RWPE2 (cell line): ENCODE measurements at regions not wholly inside any gene's neighbourhood (a gene's known extent, or its start where the extent isn't known, plus 50 kb on each side); places are given as distances from the start of the nearest gene placed in this dataset.

Source experiments
- ATAC-seq: fragments of 200-7000 bp; cut with Tn5 transposase; 3 replicates; pipeline ENCODE4 v1.9.1; 2021; ENCODE audit warnings: low read depth
- DNase-seq: peaks from one replicate; pipeline ENCODE4 v3.0.0-alpha.2; 2020; ENCODE audit warnings: low spot score
- H3K27ac ChIP-seq: fragments of 450-650 bp; 2 replicates; pipeline ENCODE4 v1.5.1; 2017; ENCODE audit warnings: mild to moderate bottlenecking; ENCODE audit not compliant: poor library complexity, severe bottlenecking
- H3K27me3 ChIP-seq: fragments of 250-450 bp; sonication (Bioruptor Pico); 2 replicates; pipeline ENCODE4 v1.5.1; 2021; ENCODE audit warnings: mild to moderate bottlenecking, moderate library complexity; ENCODE audit not compliant: insufficient read depth, poor library complexity, severe bottlenecking
- H3K36me3 ChIP-seq: fragments of 250-450 bp; sonication (Bioruptor Pico); 2 replicates; pipeline ENCODE4 v1.5.1; 2020; ENCODE audit warnings: low read depth, mild to moderate bottlenecking, moderate library complexity
- H3K4me1 ChIP-seq: fragments of 250-450 bp; sonication (Bioruptor Pico); 2 replicates; pipeline ENCODE4 v1.5.1; 2021; ENCODE audit warnings: mild to moderate bottlenecking, moderate library complexity; ENCODE audit not compliant: insufficient read depth, poor library complexity, severe bottlenecking
- H3K4me3 ChIP-seq: fragments of 250-450 bp; sonication (Bioruptor Pico); 2 replicates; pipeline ENCODE4 v1.5.1; 2021; ENCODE audit warnings: mild to moderate bottlenecking, moderate library complexity; ENCODE audit not compliant: severe bottlenecking
- H3K9me3 ChIP-seq: fragments of 250-450 bp; sonication (Bioruptor Pico); 2 replicates; pipeline ENCODE4 v1.5.1; 2021; ENCODE audit warnings: mild to moderate bottlenecking, moderate library complexity; ENCODE audit not compliant: severe bottlenecking
- CTCF ChIP-seq: fragments of 450-650 bp; IDR thresholded peaks from one replicate; pipeline ENCODE4 v1.5.1; 2017; ENCODE audit warnings: mild to moderate bottlenecking, moderate library complexity; ENCODE audit not compliant: poor library complexity, severe bottlenecking

GRCh38 chr3:5270666-5271371 is 83.3 kb downstream of the EDEM1 start:
- DNase-seq (no peak), ATAC-seq (no peak)
- Histone ChIP-seq H3K4me3 (no peak overlapping the region), H3K27ac (no peak overlapping the region), H3K4me1 (no peaks in the 10 kb centered on the region), H3K9me3 (no peaks in the 10 kb centered on the region), H3K27me3 (no peaks in the 10 kb centered on the region), H3K36me3 (no peaks in the 10 kb centered on the region)
- TF ChIP-seq CTCF, result no peak

GRCh38 chr3:5271372-5271683 is 83.8 kb downstream of the EDEM1 start:
- ATAC-seq (no peak), DNase-seq (no peak)
- no peak for TF ChIP-seq CTCF
- Histone ChIP-seq H3K4me1 (no peaks in the 10 kb centered on the region), H3K4me3 (no peak overlapping the region), H3K36me3 (no peaks in the 10 kb centered on the region), H3K9me3 (no peaks in the 10 kb centered on the region), H3K27me3 (no peaks in the 10 kb centered on the region), H3K27ac (no peak overlapping the region)

DNA sequence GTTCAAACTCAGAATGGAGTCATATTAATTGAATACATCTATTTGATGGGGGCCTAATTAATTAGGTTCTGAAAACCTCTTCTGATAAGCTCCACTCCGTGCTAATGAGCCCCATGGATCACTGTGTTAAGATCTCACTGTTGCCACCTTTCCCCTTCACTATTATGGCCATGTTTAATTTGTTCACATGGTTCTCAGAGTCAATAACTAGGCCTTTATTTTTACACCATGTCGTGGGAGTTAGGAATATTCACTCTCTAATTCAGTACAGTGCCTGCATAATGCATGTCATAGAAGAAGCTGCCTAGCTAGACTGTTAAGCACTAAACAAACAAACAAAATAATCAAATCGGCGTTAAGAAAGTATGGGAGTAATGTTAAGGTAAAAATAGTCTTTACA is 84.9 kb downstream of the EDEM1 start:
- TF ChIP-seq CTCF, result no peak
- ATAC-seq, result no peak
- Histone ChIP-seq H3K4me3 (no peak overlapping the region), H3K27me3 (no peaks in the 10 kb centered on the region), H3K27ac (no peak overlapping the region), H3K4me1 (no peaks in the 10 kb centered on the region), H3K36me3 (no peaks in the 10 kb centered on the region), H3K9me3 (no peaks in the 10 kb centered on the region)
- no peak for DNase-seq

DNA sequence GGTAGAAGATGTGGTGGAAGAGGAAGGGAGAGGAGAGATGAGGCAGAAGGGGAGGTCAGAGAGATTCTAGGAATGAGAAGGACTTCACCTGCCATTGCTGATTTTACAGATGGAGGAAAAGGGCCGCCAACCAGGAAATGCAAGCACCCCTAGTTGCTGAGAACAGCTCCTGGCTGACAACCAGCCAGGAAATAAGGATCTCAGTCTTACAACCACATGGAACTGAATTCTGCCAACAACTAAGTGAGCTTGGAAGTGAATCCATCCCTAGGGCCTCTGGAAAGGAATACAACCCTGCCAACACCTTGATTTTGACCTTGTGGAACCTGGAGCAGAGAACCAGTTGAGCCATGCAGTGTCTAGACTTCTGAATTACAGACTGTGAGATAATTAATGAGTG is 86.6 kb downstream of the EDEM1 start:
- DNase-seq (no peak), ATAC-seq (no peak)
- Histone ChIP-seq H3K9me3 (no peaks in the 10 kb centered on the region), H3K4me1 (no peaks in the 10 kb centered on the region), H3K27me3 (no peaks in the 10 kb centered on the region), H3K4me3 (no peak overlapping the region), H3K36me3 (no peaks in the 10 kb centered on the region), H3K27ac (no peak overlapping the region)
- TF ChIP-seq CTCF, result no peak

- no peaks in the 10 kb centered on the region for H3K4me1 ChIP-seq
- no peak overlapping the region for H3K4me3 ChIP-seq
- no peaks in the 10 kb centered on the region for H3K9me3 ChIP-seq
- no peak for ATAC-seq
- H3K36me3 ChIP-seq, result no peaks in the 10 kb centered on the region
- H3K27me3 ChIP-seq, result no peaks in the 10 kb centered on the region
- H3K27ac ChIP-seq, result no peak overlapping the region
- no peak for TF ChIP-seq CTCF
- no peak for DNase-seq
Measured at GRCh38 chr3:5275529-5275928, 88.0 kb downstream of the EDEM1 start.
